GM21515 (cell line): ENCODE measurements at regions not wholly inside any gene's neighbourhood (a gene's known extent, or its start where the extent isn't known, plus 50 kb on each side); places are given as distances from the start of the nearest gene placed in this dataset.

Experiments
- ATAC-seq: cut with Tn5 transposase; IDR thresholded peaks from one replicate; pipeline ENCODE4 v1.9.1; 2021; ENCODE audit not compliant: unreplicated experiment

DNA sequence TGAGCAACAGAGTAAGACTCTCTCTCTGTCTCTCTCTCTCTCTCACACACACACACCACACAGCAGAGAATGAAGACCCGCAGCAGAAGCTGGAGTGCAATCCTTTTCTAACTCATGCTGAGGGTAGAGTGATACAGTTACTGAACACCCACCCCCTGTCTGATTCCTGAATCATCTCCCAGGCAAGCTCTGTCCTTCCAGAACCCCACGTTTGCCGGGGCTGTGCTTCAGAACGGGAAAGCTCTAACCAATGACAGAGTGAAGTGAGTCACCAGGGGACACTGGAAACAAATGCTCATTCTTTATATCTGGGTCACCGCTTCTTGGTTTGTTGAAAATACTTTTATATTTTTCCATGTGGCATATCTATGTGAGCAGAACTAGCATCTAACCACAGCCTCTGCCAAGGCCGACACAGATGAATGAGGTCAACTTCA, 553.7 kb upstream of the AMELY start:
- no peak for ATAC-seq

DNA sequence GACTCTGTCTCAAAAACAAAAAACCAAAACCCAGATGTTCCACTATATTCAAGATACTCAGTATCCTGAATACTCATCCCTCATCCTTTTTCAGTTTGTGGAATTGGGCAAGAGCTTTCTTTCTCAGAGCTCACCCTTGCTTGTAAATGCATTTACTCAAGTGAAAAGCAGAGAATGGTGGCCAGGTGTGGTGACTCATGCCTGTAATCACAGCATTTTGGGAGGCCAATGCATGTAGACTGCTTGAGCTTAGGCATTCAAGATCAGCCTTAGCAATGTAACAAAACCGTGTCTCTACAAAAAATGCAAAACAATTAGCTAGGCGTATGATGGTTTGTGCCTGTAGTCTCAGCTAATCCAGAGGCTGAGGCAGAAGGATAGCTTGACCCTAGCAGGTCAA, 553.2 kb upstream of the AMELY start:
- no peak for ATAC-seq

DNA sequence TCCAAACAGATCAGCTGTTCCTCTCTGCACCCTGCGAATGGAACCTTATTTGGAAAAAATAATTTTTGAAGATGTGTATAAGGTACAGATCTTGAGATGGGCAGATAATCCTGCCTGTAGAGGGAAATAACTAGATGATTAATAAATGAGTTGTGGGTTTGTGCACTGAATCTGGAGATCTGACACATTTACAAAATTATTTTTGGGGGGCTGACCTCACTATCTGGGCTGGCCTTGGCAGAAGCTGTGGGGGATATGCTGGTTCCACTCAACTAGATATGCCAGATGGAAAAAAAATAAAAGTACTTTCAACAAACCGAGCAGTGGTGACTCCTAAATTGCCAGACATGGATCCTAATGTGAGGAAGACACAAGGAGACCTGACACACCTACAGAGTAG, 552.2 kb upstream of the AMELY start:
- no peak for ATAC-seq

DNA sequence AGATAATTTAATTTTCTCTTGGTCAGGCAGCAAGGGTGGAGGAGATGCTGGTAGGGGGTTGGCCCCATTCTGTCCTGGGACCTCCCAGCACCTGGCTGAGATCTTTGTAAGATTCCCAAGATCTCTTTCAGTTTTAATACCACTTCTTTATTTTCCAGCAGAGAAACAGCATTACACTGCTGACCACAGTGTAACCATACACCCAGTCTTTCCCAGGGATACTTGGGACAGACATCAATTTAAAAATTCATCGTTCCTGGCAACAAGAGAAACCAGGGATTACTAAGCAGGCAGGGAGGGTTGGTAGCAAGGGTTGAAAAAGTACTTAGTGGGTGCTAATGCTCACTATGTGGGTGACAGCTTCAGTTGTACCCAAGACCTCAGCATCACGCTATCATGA, 551.6 kb upstream of the AMELY start:
- ATAC-seq = no peak

DNA sequence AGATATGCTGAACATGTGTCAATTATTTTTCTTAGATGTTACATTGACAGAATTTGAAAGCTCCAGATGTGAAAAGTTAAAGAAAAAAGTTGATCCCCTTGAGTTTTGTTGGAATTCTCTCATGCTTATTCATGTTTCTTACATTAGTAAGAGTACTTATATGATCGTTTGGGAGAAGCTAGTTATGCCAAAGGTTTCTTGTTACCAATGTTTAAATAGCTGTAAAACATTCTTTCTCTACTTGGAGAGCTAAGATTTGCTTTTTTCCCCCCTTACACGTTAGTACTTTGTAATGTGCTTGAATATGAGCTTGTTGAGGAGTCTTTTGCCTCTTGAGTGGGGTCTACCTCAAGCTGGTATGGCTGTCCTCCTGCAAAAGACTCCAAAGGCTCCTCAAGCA, 551.1 kb upstream of the AMELY start:
- no peak for ATAC-seq

DNA sequence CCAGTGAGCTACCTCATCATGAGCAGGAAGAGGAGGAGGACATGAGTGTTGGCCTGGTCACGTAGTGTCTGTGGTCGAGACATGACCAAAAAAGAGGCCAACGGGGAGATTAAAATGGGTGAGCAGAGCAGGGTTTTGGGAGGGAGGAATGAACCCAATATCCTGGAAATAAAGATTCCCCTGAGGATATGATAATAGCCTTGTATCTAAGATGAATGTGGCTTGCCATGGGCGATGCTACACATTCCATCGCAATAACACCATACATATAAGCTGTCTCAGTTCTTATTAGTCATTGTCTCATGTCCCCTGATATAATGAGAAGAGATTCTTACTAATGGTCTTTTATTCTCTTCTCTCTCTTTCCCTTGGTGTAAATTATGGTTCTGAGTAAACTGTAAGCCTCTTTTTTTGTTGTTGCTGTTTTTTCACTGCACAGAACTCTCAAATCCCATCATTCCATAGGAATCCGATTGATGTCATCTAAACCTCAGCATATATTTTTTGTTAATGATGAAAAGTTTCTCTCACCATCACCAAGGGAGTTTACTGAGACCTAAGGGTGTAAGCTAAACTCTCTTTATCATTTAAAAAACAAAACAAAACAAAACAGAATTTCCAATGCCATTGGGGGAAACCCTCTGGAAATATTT, 550.4 kb upstream of the AMELY start:
- ATAC-seq = no peak

DNA sequence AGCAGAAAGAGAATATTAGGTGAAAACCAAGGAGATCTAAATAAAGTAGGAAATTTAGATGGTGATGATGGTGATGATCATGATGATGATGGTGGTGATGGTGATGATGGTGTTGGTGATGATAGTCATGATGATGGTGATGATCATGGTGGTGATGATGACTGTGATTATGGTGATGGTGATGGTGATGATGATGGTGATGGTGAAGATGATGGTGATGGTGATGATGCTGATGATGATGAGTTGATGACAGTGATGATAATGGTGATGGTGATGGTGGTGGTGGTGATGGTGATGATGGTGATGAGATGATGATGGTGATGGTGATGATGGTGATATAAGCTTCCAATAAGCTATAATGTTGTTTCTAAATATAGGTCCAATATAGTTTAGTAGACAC, 548.2 kb upstream of the AMELY start:
- no peak for ATAC-seq

DNA sequence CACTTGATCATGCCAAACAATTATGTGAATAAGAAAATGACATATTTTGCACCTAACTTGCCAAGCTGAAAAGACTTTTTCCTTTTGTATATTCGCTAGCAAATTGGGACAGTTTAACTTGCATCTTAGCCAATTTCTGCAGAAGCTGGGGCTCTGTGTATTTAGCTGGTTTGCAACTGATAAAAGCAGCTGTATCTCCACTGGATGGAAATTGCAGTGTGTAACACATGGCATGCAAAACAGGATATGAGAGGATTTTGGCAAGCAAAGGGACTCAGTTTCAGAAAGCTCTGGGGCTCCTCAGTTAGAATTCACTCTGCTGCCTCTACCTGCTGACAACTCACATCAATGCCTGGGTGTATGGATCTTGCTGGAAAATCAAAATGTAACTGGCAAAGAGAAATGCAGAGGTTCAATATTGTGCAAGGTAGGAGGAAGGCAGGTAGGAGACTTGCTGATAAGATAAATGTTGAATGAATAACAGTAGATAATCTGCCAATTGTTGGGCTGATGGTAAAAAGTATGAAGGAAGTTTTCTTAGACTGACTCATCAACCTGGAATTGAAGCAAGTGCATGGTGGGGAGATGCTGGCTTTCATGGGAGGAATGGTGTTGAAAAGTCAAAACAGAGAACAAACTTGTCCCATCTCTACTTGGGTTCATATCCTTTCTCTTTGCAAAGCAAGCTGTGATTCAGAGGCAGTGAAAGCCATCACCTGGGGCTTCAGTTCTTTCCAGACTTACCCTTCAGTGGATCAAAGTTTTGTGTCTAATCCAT, 546.9 kb upstream of the AMELY start:
- ATAC-seq = no peak

DNA sequence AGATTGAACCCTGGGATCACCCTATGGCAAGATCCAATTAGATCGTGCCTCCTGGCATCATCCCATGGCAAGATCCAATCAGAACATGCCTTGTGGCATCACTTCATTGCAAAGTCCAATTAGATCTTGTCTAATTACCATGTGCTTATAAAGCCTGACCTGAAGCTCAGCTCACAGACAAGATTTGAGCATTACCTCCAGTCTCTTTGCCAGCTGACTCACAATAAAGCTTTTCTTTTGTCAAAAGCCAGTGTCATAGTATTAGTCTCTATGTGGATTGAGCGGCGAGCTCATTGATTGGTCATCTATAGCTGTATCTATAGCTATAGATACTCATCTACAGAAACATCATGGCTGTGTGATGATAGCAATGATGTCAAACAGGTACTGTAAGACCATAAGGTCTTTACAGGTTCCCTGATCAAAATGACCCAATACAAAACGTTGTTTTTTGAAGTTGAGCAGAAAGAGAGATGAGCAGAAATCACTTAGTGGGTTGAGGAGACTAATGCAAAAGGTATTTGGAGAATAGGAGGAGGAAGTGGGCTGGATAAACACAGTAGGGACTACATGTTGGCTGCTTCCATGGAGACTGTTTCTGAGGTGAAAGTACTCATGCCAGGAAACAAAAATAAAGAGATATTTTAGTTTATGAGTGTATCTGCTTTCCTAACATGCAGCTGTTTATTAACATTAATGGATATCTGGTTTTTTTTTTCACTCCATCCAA, 545.9 kb upstream of the AMELY start:
- ATAC-seq = no peak

DNA sequence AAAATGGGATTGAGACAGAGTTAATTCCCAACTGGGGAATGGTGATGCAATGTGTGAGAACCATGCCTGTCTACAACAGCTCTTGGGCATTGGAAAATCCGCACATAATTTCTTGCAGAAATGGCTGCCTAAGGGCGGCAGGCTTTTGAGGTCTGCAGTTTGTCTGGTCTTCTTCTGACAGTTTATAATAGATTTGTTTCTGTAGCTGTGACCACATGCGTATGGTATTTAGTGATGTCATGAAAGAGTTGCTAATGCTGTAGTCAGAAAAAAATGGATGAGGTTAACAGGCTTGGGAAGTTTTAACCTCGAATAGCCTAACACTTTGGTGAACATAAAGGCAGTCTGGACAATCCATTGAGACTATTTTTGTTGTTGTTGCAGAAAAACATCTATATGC, 544.1 kb upstream of the AMELY start:
- no peak for ATAC-seq

DNA sequence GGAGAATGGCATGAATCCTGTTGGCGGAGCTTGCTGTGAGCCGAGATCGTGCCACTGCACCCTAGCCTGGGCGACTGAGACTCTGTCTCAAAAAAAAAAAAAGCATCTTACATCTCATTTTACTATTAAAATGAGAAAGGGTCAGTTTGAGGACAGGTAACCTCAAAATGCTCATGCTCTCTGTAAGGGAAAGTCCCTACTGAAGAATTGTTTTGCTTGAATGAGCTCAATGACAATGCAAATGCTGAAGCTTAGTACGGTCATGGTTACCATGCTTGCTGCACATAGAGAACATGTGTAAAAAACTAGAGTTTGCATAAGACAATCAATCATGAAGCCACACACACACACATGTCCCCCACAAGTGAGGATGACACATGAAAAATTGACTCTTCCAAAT, 541.8 kb upstream of the AMELY start:
- ATAC-seq = peak; percentile 96

DNA sequence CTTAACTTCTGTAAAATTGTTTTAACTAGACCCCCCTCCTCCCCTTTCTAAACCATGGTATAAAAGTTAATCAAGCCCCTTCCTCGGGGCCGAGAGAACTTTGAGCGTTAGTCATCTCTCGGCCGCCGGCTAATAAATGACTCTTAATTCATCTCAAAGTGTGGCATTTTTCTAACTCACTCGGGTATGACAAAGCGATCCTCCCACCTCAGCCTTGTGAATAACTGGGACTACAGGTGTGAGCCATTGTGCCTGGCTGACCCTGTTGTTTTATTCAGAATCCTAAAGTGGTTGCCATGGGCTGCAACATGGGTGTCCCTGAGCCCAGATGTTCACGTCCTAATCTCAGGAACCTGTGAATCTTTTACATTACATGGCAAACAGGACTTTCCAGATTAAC, 540.7 kb upstream of the AMELY start:
- no peak for ATAC-seq

DNA sequence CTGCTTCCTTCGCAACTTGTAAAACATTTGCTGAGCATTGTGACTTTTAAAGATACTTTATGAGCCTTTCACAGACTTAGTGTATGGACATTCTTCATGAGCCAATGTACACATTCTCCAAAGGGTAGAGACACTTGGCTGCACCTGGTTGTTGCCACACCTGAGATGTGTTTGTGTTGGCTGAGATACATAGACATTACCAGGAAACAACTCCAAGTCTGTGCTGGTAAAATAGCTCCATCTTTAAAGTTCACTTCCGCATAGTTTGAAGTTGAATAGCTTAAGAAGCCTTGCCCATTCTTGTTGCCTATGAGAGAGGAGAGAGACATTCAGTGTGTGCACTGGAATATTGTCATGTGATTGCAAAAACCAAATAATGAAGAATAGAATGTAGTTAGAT, 538.3 kb upstream of the AMELY start:
- ATAC-seq = no peak

DNA sequence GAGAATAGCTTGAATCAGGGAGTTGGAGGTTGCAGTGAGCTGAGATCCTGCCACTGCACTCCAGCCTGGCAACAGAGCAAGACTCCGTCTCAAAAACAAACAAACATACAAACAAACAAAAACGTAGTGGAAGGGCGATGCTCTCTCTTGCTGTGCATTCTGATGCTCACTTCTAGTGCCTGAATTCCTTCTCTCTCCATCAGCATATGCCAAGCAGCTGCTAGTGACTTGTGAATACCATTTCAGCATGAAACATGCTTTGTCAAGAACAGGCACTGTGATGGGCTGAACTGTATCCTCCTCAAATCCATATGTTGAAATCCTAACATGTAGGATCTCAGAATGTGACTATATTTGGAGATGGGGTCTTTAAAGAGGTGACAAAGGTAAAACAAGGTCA, 537.1 kb upstream of the AMELY start:
- no peak for ATAC-seq

DNA sequence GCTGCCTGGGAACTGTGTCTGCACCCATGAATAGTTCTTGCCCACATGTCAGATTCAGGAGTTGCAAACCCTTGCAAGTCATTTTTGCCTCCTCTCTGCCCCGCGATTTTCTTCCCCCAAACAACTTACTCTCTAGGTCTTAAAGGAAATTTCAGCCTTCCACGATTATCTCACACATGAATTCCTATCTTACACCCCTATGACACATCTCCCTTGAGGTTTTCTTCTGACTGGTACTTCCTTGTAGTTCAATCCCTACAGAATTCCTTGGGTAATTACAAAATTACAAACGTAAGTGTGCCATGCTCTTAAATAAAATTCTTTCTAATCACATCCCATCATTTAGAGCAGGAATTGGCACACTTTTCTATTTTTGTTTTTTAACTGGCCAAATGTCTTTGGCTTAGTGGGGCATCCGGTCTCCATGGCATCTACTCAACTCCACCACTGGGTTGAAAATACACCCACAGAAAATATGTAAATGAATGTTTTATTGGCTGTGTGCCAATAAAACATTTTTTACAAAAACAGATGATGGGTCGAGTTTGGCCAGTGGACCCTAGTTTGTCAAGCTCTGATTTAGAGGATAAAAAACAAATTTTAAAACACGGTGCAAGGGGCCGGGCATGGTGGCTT, 536.4 kb upstream of the AMELY start:
- ATAC-seq = no peak

DNA sequence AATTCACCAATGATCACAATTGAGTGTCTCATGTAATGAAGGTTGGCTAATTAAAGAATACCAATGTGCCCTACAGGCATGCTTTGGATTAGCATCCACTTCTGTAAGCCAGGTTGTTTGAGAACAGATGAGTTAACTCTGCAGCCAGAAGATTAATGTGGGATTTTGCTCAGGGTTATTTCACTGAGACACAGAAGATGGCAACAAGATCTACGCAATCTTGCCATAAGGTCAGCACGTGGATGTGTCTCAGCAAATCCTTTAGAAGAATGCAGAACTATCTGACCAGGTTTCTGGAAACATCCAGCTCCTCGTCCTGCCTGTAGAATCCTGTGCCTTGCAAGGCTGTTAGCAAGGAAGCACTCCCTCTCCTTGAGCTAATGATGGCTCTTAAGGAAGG, 532.6 kb upstream of the AMELY start:
- no peak for ATAC-seq

DNA sequence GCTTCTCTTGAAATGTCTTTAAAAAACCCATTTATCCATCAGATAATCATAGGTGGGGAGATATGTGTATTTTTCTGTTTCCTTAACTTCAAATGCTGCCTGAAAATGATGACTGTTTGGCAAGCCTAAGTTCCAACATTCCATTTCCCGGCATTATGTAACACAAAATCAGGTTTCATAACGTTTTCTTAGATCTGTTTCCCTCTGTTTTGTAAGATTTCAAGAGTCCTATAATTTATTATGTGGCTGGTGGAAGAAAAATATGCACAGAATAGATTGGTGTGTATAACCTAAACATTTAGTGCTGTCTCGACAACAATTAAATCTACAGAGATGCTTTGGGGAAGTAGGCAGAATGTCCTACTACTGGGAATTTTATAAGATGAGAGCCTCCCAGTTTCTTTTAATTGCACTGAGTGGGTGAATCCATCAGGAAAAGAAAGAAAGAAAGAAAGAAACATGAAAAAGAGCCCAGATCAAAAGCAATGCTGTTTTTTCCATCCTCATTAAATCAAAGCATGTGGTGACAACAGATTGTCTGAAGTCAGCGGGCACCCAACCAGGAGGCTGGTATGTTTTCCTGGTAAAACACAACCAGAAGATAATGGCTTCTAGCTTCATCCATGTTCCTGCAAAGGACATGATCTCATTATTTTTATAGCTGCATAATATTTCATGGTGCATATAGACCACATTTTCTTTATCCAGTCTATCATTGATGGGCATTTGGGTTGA, 529.4 kb upstream of the AMELY start:
- no peak for ATAC-seq

DNA sequence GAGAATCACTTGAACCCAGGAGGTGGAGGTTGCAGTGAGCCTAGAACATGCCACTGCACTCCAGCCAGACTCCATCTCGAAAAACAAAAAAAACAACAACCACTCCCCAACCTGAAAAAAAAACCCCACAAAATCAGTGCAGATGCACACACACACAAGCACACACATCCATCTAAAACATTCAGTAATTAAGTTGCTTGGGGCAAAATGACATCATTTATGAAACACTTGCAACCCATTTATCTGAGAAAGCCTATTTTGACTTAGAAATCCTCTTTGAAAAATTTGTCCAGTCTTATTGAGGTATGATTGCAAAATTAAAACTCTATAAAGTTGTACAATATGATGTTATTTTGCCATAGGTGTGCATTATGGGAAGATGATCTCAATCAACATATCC, 525.5 kb upstream of the AMELY start:
- no peak for ATAC-seq

DNA sequence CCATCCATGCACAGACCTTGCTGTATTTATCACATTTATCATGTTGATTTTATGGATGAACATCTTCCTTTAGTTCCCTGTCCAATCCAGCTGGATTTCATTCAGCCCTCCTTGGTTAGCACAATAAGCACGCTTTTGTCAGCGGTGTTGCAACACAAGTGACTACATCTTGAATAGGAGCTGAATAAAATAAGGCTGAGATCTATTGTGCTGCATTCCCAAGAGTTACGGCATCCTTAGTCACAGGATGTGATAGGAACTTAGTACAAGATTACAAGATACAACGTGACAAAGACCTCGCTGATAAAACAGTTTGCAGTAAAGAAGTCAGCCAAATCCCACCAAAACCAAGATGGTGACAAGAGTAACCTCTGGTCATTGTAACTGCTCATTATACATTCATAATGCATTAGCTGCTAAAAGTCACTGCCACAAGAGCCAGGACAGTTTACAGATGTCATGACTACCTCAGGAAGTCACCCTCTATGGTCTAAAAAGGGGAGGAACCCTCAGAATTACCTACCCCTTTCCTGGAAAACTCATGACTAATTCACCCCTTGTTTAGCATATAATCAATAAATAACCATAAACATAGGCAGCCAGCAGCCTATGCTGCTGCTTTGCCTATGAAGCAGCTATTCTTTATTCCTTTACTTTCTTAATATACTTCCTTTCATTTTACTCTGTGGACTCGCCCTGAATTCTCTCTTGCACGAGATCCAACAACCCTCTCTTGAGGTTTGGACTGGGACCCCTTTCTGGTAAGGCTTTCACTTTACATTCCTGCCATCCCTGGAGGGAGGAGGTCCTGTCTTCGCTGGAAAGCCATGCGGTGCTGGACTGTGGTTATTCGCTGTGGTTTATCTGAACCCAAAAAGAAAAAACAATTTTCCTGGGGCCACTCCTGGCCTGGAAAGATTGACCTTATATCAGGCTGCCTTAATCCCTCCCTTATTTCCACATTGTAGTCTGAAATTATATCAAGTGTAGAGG, 522.6 kb upstream of the AMELY start:
- ATAC-seq = no peak

DNA sequence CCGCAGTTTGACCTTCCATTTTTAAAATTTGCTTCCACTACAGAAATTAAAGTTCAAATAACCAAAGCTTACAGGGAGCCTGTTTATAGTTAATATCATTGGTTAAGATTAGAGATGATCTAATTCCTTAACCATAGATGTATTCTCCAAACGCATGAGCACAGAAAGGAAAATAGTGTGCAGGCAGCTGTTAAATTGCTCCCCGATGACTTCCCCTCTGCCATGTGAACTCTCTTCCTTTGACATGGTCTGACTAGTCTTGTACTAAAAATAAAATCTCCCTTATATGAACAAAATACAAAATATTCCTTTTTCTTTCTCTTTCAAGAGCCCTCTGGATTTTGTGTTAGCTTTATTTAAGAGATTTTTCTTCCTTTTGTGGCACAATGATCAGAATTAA, 507.6 kb upstream of the AMELY start:
- ATAC-seq = no peak
